ENCODE measurements at regions not wholly inside any gene's neighbourhood (a gene's known extent, or its start where the extent isn't known, plus 50 kb on each side); places are given as distances from the start of the nearest gene placed in this dataset.

DNA sequence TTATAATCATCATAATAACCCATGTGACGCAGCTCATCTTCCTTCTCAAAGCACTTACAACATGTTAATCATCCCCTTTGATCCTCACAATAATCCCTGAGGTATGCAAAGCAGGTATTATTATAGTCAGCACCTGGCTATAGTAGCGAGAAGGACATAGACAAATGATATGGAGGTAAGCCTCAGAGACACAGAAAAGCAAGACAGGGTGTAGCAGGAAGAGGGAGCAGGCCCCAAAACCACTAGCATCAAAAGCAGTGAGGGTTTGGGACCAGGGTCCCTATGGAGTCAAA is 139.2 kb upstream of the SLC30A5 start:
- TF ChIP-seq, protein P1, sequence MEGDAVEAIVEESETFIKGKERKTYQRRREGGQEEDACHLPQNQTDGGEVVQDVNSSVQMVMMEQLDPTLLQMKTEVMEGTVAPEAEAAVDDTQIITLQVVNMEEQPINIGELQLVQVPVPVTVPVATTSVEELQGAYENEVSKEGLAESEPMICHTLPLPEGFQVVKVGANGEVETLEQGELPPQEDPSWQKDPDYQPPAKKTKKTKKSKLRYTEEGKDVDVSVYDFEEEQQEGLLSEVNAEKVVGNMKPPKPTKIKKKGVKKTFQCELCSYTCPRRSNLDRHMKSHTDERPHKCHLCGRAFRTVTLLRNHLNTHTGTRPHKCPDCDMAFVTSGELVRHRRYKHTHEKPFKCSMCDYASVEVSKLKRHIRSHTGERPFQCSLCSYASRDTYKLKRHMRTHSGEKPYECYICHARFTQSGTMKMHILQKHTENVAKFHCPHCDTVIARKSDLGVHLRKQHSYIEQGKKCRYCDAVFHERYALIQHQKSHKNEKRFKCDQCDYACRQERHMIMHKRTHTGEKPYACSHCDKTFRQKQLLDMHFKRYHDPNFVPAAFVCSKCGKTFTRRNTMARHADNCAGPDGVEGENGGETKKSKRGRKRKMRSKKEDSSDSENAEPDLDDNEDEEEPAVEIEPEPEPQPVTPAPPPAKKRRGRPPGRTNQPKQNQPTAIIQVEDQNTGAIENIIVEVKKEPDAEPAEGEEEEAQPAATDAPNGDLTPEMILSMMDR (IDR thresholded peaks at IDR 0.05): no peak
- no peak for TF ChIP-seq EZH2 (IDR thresholded peaks at IDR 0.05; ENCODE audit: borderline replicate concordance, insufficient read depth, low read depth, low read length, poor library complexity, severe bottlenecking)
